ENCODE measurements at regions not wholly inside any gene's neighbourhood (a gene's known extent, or its start where the extent isn't known, plus 50 kb on each side); places are given as distances from the start of the nearest gene placed in this dataset.

DNA sequence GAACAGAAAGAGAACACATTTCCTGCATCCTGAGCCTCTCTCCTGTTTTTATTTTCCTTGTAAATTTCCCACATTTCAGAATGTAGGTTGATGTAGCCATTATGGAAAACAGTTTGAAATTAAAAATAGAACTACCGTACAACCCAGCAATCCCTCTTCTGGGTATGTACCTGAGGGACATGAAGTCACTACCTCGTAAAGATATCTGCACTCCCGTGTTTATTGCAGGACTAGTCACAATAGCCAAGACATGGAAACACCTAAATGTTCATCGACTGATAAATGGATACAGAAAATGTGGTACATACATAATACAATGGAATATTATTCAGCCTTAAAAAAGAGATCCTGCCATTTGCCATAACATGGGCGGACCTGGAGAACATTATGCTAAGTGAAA, 72.0 kb upstream of the JAG1 start:
- Histone ChIP-seq H3K27ac (no peak overlapping the region), H3K4me3 (no peak overlapping the region), H3K4me1 (ENCODE audit: low read depth) (no peaks in the 10 kb centered on the region), H3K36me3 (no peaks in the 10 kb centered on the region), H3K27me3 (no peaks in the 10 kb centered on the region), H3K9me3 (ENCODE audit: low read depth) (peaks cover 2% of the 10 kb centered on the region)
- TF ChIP-seq, protein P1, sequence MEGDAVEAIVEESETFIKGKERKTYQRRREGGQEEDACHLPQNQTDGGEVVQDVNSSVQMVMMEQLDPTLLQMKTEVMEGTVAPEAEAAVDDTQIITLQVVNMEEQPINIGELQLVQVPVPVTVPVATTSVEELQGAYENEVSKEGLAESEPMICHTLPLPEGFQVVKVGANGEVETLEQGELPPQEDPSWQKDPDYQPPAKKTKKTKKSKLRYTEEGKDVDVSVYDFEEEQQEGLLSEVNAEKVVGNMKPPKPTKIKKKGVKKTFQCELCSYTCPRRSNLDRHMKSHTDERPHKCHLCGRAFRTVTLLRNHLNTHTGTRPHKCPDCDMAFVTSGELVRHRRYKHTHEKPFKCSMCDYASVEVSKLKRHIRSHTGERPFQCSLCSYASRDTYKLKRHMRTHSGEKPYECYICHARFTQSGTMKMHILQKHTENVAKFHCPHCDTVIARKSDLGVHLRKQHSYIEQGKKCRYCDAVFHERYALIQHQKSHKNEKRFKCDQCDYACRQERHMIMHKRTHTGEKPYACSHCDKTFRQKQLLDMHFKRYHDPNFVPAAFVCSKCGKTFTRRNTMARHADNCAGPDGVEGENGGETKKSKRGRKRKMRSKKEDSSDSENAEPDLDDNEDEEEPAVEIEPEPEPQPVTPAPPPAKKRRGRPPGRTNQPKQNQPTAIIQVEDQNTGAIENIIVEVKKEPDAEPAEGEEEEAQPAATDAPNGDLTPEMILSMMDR (IDR thresholded peaks at IDR 0.05; ENCODE audit: low read depth, low read length), result no peak
- no peak for DNase-seq (ENCODE audit: low read depth in 1 of 2, low spot score in 1 of 2)

DNA sequence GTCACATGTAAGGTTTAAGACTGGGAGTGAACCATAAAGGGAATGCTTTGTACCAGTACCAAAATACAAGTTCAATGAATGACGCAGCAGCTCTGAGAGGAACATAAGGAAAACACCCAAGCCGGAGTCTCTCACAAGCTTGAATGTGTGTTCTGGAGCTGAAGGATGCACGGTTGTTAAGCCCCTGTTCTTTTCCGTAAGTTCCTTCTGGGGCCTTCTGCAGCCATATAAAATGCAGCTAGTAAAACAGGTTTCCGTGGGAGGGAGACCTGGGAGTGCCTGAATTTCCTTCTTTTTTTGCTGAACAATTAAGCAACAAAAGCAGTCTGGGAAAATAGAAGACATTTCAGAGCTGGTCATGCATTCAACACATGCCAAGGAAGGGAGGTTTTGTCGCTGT, 73.2 kb upstream of the JAG1 start:
- H3K9me3 ChIP-seq (ENCODE audit: low read depth), result peaks cover 2% of the 10 kb centered on the region
- no peaks in the 10 kb centered on the region for H3K27me3 ChIP-seq
- H3K4me3 ChIP-seq, result no peak overlapping the region
- no peak for DNase-seq (ENCODE audit: low read depth in 1 of 2, low spot score in 1 of 2)
- H3K36me3 ChIP-seq, result no peaks in the 10 kb centered on the region
- H3K4me1 ChIP-seq (ENCODE audit: low read depth), result no peaks in the 10 kb centered on the region
- H3K27ac ChIP-seq, result no peak overlapping the region
- TF ChIP-seq, protein P1 (IDR thresholded peaks at IDR 0.05; ENCODE audit: low read depth, low read length), result no peak

DNA sequence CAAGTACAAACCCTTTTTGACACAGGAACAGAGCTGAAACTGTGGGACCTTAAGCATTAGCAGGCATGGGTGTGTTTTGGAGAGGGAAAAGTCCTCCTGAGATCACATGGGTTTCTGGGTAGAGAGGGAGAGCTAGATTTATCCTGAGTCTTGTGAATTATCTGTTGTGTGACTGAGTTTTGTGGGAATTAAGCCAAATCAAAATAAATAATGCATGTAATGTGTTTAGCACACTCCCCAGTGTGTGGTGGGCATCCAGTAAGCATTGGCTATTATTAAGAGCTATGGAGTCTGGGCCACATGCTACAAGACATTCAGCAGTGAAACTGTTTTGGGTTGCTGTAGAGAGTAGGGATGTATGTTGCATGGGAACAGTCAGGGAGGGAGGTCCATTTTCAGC, 75.3 kb upstream of the JAG1 start:
- TF ChIP-seq, protein P1 (IDR thresholded peaks at IDR 0.05; ENCODE audit: low read depth, low read length), result no peak
- Histone ChIP-seq H3K27me3 (no peaks in the 10 kb centered on the region), H3K4me3 (no peak overlapping the region), H3K27ac (no peak overlapping the region), H3K36me3 (no peaks in the 10 kb centered on the region), H3K9me3 (ENCODE audit: low read depth) (no peaks in the 10 kb centered on the region), H3K4me1 (ENCODE audit: low read depth) (no peaks in the 10 kb centered on the region)
- no peak for DNase-seq (ENCODE audit: low read depth in 1 of 2, low spot score in 1 of 2)

DNA sequence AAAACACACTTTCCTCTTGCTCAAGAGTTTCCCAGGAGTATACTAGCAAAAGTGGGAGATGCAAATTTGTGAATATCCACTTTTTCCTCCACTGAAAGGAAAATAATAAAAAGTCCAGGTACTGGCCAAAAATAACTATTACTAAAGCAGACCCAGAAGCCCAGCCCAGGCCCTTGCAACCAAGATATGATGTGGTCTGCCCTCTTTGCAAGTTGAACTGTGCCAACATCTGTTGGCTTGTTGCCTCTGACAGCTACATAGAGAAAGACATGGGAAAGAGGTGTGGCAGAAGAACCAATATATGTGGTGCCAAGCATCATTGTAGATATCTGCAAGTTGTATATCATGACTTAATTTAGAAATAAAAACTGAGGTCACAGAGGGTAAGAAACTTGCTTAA, 78.4 kb upstream of the JAG1 start:
- Histone ChIP-seq H3K9me3 (ENCODE audit: low read depth) (no peaks in the 10 kb centered on the region), H3K27me3 (no peaks in the 10 kb centered on the region), H3K27ac (no peak overlapping the region), H3K36me3 (no peaks in the 10 kb centered on the region), H3K4me3 (no peak overlapping the region), H3K4me1 (ENCODE audit: low read depth) (no peaks in the 10 kb centered on the region)
- TF ChIP-seq, protein P1 (IDR thresholded peaks at IDR 0.05; ENCODE audit: low read depth, low read length), result no peak
- DNase-seq (ENCODE audit: low read depth in 1 of 2, low spot score in 1 of 2), result no peak

DNA sequence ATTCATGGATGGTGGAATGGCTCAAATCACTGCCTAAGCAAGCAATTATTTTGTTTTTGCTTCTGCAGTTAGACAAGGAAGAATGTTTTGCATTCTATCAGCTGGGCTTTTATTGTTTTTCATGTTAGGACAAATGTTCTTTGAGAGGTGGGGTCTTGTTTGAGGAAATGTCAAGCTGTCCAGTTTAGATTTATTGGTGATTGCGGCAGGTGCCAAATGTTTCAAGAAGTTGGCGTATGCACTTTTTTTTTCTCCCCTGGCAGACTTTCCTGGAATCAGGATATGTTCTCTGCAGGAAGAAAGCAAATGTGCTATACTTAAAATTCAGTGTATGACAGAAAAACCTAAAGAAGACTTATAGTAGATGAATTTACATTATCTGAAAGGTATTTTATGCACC, 81.0 kb upstream of the JAG1 start:
- Histone ChIP-seq H3K27ac (no peak overlapping the region), H3K36me3 (no peaks in the 10 kb centered on the region)

More for the DNA sequence above, 81.0 kb upstream of the JAG1 start:
- no peak for DNase-seq (ENCODE audit: low read depth in 1 of 2, low spot score in 1 of 2)
- Histone ChIP-seq H3K4me3 (no peak overlapping the region), H3K27me3 (no peaks in the 10 kb centered on the region), H3K4me1 (ENCODE audit: low read depth) (no peaks in the 10 kb centered on the region), H3K9me3 (ENCODE audit: low read depth) (no peaks in the 10 kb centered on the region)
- TF ChIP-seq, protein P1 (IDR thresholded peaks at IDR 0.05; ENCODE audit: low read depth, low read length), result no peak
